BLaER1 (cell line): ENCODE measurements at regions not wholly inside any gene's neighbourhood (a gene's known extent, or its start where the extent isn't known, plus 50 kb on each side); places are given as distances from the start of the nearest gene placed in this dataset.

ENCODE experiments used
- H3K27ac ChIP-seq: shearing (Covaris generic); formaldehyde crosslinking; 2 replicates; pipeline ENCODE4 v1.8.1; 2022
- H3K27me3 ChIP-seq: shearing (Covaris generic); formaldehyde crosslinking; 2 replicates; pipeline ENCODE4 v1.8.1; 2022
- H3K36me3 ChIP-seq: shearing (Covaris generic); formaldehyde crosslinking; 2 replicates; pipeline ENCODE4 v1.8.1; 2022
- H3K4me1 ChIP-seq: shearing (Covaris generic); formaldehyde crosslinking; 2 replicates; pipeline ENCODE4 v1.8.1; 2022
- H3K4me2 ChIP-seq: shearing (Covaris generic); formaldehyde crosslinking; 2 replicates; pipeline ENCODE4 v1.8.1; 2022
- H3K4me3 ChIP-seq: shearing (Covaris generic); formaldehyde crosslinking; 2 replicates; pipeline ENCODE4 v1.8.1; 2022
- H3K9ac ChIP-seq: shearing (Covaris generic); formaldehyde crosslinking; 2 replicates; pipeline ENCODE4 v1.8.1; 2022
- H3K9me3 ChIP-seq: shearing (Covaris generic); formaldehyde crosslinking; 2 replicates; pipeline ENCODE4 v1.8.1; 2022
- H4K20me1 ChIP-seq: shearing (Covaris generic); formaldehyde crosslinking; 2 replicates; pipeline ENCODE4 v1.8.1; 2022
- Cebpa-rat ChIP-seq: shearing (Covaris generic); IDR thresholded peaks from 2 replicates; pipeline ENCODE4 v1.8.1; 2022

GRCh38 chr15:88345962-88346361, 89.4 kb upstream of the NTRK3 start:
- no peaks in the 10 kb centered on the region for H3K27me3 ChIP-seq
- no peaks in the 10 kb centered on the region for H3K9me3 ChIP-seq
- no peak overlapping the region for H3K27ac ChIP-seq
- 0 out of 2 replicates have a peak, but pooled peaks cover 6% of the 10 kb centered on the region for H3K4me1 ChIP-seq
- no peak overlapping the region for H3K4me3 ChIP-seq
- no peaks in the 10 kb centered on the region for H3K36me3 ChIP-seq
- H3K9ac ChIP-seq: no peak overlapping the region
- H4K20me1 ChIP-seq: no peaks in the 10 kb centered on the region
- no peak overlapping the region for H3K4me2 ChIP-seq
- no peak for TF ChIP-seq Cebpa-rat

GRCh38 chr15:88344786-88345185, 88.2 kb upstream of the NTRK3 start:
- Histone ChIP-seq H3K9ac (no peak overlapping the region), H3K9me3 (no peaks in the 10 kb centered on the region), H3K27ac (no peak overlapping the region), H3K27me3 (no peaks in the 10 kb centered on the region), H3K4me2 (no peak overlapping the region), H3K4me1 (0 out of 2 replicates have a peak, but pooled peaks cover 6% of the 10 kb centered on the region), H4K20me1 (no peaks in the 10 kb centered on the region), H3K36me3 (no peaks in the 10 kb centered on the region), H3K4me3 (no peak overlapping the region)
- TF ChIP-seq Cebpa-rat: no peak

GRCh38 chr15:88342666-88343065, 86.1 kb upstream of the NTRK3 start:
- H3K27me3 ChIP-seq: no peaks in the 10 kb centered on the region
- no peak for TF ChIP-seq Cebpa-rat
- H3K9me3 ChIP-seq: no peaks in the 10 kb centered on the region
- no peak overlapping the region for H3K4me3 ChIP-seq
- no peak overlapping the region for H3K4me2 ChIP-seq
- no peaks in the 10 kb centered on the region for H4K20me1 ChIP-seq
- H3K4me1 ChIP-seq: no peaks in the 10 kb centered on the region
- H3K27ac ChIP-seq: no peak overlapping the region
- H3K36me3 ChIP-seq: no peaks in the 10 kb centered on the region
- no peak overlapping the region for H3K9ac ChIP-seq

GRCh38 chr15:88341653-88342052, 85.1 kb upstream of the NTRK3 start:
- Histone ChIP-seq H4K20me1 (no peaks in the 10 kb centered on the region), H3K4me3 (no peak overlapping the region), H3K9ac (no peak overlapping the region), H3K9me3 (no peaks in the 10 kb centered on the region), H3K4me1 (no peaks in the 10 kb centered on the region), H3K4me2 (no peak overlapping the region), H3K27ac (no peak overlapping the region), H3K27me3 (no peaks in the 10 kb centered on the region), H3K36me3 (no peaks in the 10 kb centered on the region)
- TF ChIP-seq Cebpa-rat: no peak

GRCh38 chr15:88341006-88341405, 84.5 kb upstream of the NTRK3 start:
- no peaks in the 10 kb centered on the region for H3K9me3 ChIP-seq
- H3K9ac ChIP-seq: no peak overlapping the region
- no peak overlapping the region for H3K4me3 ChIP-seq
- no peaks in the 10 kb centered on the region for H4K20me1 ChIP-seq
- no peaks in the 10 kb centered on the region for H3K36me3 ChIP-seq
- no peaks in the 10 kb centered on the region for H3K27me3 ChIP-seq
- no peak overlapping the region for H3K27ac ChIP-seq
- no peaks in the 10 kb centered on the region for H3K4me1 ChIP-seq
- TF ChIP-seq Cebpa-rat: no peak
- H3K4me2 ChIP-seq: no peak overlapping the region

GRCh38 chr15:88337993-88338392, 81.5 kb upstream of the NTRK3 start:
- Histone ChIP-seq H3K27me3 (no peaks in the 10 kb centered on the region), H3K9ac (no peak overlapping the region), H3K27ac (no peak overlapping the region), H3K36me3 (no peaks in the 10 kb centered on the region), H4K20me1 (no peaks in the 10 kb centered on the region), H3K4me3 (no peak overlapping the region), H3K4me2 (no peak overlapping the region), H3K4me1 (no peaks in the 10 kb centered on the region), H3K9me3 (no peaks in the 10 kb centered on the region)
- no peak for TF ChIP-seq Cebpa-rat

GRCh38 chr15:88335074-88335473, 78.5 kb upstream of the NTRK3 start:
- Histone ChIP-seq H3K4me2 (no peak overlapping the region), H4K20me1 (no peaks in the 10 kb centered on the region), H3K27ac (no peak overlapping the region), H3K9ac (no peak overlapping the region), H3K36me3 (no peaks in the 10 kb centered on the region), H3K27me3 (no peaks in the 10 kb centered on the region), H3K9me3 (no peaks in the 10 kb centered on the region), H3K4me1 (no peaks in the 10 kb centered on the region), H3K4me3 (no peak overlapping the region)
- TF ChIP-seq Cebpa-rat: no peak

GRCh38 chr15:88334436-88334835, 77.9 kb upstream of the NTRK3 start:
- Histone ChIP-seq H3K9me3 (no peaks in the 10 kb centered on the region), H3K4me1 (no peaks in the 10 kb centered on the region), H4K20me1 (no peaks in the 10 kb centered on the region), H3K4me2 (no peak overlapping the region), H3K4me3 (no peak overlapping the region), H3K27ac (no peak overlapping the region), H3K36me3 (no peaks in the 10 kb centered on the region), H3K27me3 (no peaks in the 10 kb centered on the region), H3K9ac (no peak overlapping the region)
- TF ChIP-seq Cebpa-rat: no peak

GRCh38 chr15:88331291-88331690, 74.8 kb upstream of the NTRK3 start:
- no peaks in the 10 kb centered on the region for H3K27me3 ChIP-seq
- no peak for TF ChIP-seq Cebpa-rat
- H3K36me3 ChIP-seq: no peaks in the 10 kb centered on the region
- no peaks in the 10 kb centered on the region for H4K20me1 ChIP-seq
- no peaks in the 10 kb centered on the region for H3K4me1 ChIP-seq
- H3K4me3 ChIP-seq: no peak overlapping the region
- no peaks in the 10 kb centered on the region for H3K9me3 ChIP-seq
- H3K4me2 ChIP-seq: no peak overlapping the region
- no peak overlapping the region for H3K27ac ChIP-seq
- H3K9ac ChIP-seq: no peak overlapping the region

GRCh38 chr15:88326924-88327323, 70.4 kb upstream of the NTRK3 start:
- Histone ChIP-seq H3K4me1 (no peaks in the 10 kb centered on the region), H3K36me3 (no peaks in the 10 kb centered on the region), H3K9ac (no peak overlapping the region), H3K9me3 (no peaks in the 10 kb centered on the region), H3K27me3 (no peaks in the 10 kb centered on the region; the same call in 1 of the 2 replicates), H3K4me2 (no peak overlapping the region), H3K4me3 (no peak overlapping the region), H4K20me1 (no peaks in the 10 kb centered on the region), H3K27ac (no peak overlapping the region)
- no peak for TF ChIP-seq Cebpa-rat

GRCh38 chr15:88324741-88325065, 68.2 kb upstream of the NTRK3 start:
- no peaks in the 10 kb centered on the region for H3K4me1 ChIP-seq
- no peak overlapping the region for H3K27ac ChIP-seq
- TF ChIP-seq Cebpa-rat: no peak
- no peaks in the 10 kb centered on the region for H4K20me1 ChIP-seq
- no peaks in the 10 kb centered on the region; the same call in 1 of the 2 replicates for H3K27me3 ChIP-seq
- no peaks in the 10 kb centered on the region for H3K36me3 ChIP-seq
- H3K4me3 ChIP-seq: no peak overlapping the region
- no peak overlapping the region for H3K4me2 ChIP-seq
- no peak overlapping the region for H3K9ac ChIP-seq
- H3K9me3 ChIP-seq: no peaks in the 10 kb centered on the region
